ENCODE measurements at regions not wholly inside any gene's neighbourhood (a gene's known extent, or its start where the extent isn't known, plus 50 kb on each side); places are given as distances from the start of the nearest gene placed in this dataset.

GRCh38 chr2:139394801-139395200 is 614.6 kb upstream of the NXPH2 start:
- TF ChIP-seq GATA3 (IDR thresholded peaks at IDR 0.05; ENCODE audit: low read depth, low read length) (no peak), GATA2 (IDR thresholded peaks at IDR 0.05; ENCODE audit: low read depth, low read length) (no peak)
